Fibroblast of the aortic adventitia (primary cell): ENCODE measurements at regions not wholly inside any gene's neighbourhood (a gene's known extent, or its start where the extent isn't known, plus 50 kb on each side); places are given as distances from the start of the nearest gene placed in this dataset.
"Not testable (repeated sequence)": the region's sequence is repeated elsewhere in the genome, so short reads cannot be mapped to it uniquely, and the experiment has no call there.

Experiments
- DNase-seq: peaks from one replicate; pipeline ENCODE4 v3.0.0-alpha.2; 2010; ENCODE audit warnings: low read depth
- H3K4me3 ChIP-seq: 2 replicates; pipeline ENCODE4 v1.5.1; 2011; ENCODE audit warnings: low read depth, mild to moderate bottlenecking, control low read depth, low read length, moderate library complexity
- CTCF ChIP-seq: IDR thresholded peaks from 2 replicates; pipeline ENCODE4 v1.5.1; 2011; ENCODE audit warnings: mild to moderate bottlenecking, low read length, control low read depth, inconsistent platforms; ENCODE audit not compliant: insufficient read depth

DNA sequence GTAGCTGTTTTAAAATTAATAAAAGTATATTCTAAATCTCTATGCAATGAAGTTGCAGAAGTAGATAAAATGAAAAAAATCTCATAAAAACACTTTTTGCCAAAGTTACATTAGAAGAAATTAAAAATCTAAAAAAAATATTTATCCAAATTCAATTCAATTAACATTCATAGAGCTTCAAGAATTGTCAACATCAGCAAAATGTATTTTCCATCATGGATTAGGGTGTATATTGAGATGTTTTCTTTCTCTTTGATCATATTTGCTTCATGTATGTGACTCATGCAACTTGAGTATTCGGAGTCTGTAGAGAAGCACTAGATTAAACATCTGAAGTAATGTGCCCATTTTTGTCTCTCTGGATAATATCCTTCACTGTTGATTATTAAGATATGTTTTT lies 415.3 kb upstream of the FAM174A start:
- TF ChIP-seq CTCF = no peak
- no peak overlapping the region for H3K4me3 ChIP-seq
- no peak for DNase-seq

DNA sequence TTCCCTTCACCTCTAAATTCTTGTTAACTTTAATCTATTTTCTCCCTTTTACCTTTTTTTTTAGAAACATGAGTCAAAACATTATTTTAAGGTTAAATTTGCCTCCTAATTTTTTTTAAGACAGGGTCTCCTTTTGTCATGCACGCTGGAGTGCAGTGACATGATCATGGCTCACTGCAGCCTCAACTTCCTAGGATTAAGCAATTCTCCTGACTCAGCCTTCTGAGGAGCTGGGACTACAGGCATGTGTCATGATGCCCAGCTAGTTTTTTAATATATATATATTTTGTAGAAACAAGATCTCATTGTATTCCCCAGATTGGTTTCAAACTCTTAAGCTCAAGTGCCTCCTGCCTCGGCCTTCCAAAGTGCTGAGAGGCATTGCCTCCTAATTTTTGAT lies 424.7 kb upstream of the FAM174A start:
- DNase-seq = no peak
- H3K4me3 ChIP-seq = no peak overlapping the region
- no peak for TF ChIP-seq CTCF

DNA sequence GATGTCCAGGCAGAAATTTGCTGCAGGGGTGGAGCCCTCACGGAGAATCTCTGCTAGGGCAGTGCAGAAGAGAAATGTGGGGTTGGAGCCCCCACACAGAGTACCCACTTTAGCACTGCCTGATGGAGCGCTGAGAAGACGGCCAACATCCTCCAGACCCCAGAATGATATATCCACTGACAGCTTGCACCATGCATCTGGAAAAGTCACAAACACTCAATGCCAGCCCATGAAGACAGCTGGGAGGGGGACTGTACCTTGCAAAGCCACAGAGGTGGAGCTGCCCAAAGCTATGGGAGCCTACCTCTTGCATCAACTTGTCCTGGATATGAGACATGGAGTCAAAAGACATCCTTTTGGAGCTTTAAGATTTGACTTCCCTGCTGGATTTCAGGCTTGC lies 426.3 kb upstream of the FAM174A start:
- DNase-seq = no peak
- H3K4me3 ChIP-seq = no peak overlapping the region
- no peak for TF ChIP-seq CTCF

DNA sequence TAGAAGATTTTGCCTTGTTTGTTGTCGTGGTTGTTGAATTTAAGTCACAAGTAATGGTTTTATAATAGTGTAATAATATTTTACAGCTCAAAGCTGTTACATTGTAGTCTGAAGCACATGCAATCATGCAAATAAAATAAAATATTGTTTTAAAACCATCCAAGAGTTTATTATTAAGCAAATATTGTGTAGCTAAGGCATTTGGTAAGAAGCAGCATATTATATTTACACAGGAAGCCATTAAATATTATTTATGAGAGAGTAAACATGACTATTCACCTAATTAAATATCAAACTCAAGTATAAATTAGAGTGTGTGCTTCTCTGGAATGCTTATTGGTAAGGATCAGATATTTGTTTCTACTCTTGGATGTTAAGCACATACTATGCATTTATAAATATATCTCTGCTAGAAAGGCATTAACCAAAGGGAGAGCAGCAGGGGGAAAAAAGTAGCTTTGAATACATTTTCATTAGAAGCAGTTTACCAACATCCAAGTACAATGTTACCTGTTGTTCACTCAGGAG lies 431.5 kb upstream of the FAM174A start:
- H3K4me3 ChIP-seq, DNase-seq: not testable (repeated sequence)

DNA sequence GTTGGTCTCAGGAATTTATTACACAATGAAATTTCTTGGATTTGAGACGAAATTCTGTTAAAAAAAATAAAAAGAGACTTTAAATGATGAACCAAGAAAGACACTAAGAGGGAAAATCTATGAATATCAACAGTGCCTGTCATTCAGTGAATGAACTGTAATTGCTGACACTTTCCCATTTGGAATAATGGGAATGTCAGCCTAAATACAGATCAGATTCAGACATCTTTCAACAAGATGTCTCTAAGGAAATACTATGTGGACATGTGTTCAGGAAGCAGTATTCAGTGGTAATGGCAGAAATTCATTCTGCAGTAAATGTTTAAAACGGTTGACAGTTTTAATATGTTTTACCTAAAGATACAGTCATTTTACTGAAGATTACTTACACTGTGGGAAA lies 433.7 kb upstream of the FAM174A start:
- DNase-seq = not testable (repeated sequence)

DNA sequence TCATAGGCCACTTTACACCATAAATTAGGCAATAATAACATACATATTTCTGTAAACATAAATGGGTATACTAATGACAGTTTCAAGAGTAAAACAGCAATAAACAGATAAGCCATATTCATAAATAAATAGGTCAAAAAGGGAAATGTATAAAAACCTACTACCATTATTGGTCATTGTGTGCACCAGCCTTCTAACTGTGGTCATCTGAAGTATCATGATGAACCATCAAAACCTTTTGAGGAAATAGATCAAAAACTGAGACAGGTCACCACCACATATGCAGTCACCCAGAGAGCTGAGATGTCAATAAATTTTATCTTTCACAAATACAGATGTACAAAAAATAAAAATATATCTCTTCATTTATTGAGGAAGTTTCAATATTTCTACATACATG lies 438.8 kb upstream of the FAM174A start:
- H3K4me3 ChIP-seq, DNase-seq: not testable (repeated sequence)

More for the DNA sequence above, 433.7 kb upstream of the FAM174A start:
- H3K4me3 ChIP-seq = not testable (repeated sequence)

GRCh38 chr5:100080703-100081102 lies 454.5 kb upstream of the FAM174A start:
- not testable (repeated sequence) for H3K4me3 ChIP-seq, DNase-seq

DNA sequence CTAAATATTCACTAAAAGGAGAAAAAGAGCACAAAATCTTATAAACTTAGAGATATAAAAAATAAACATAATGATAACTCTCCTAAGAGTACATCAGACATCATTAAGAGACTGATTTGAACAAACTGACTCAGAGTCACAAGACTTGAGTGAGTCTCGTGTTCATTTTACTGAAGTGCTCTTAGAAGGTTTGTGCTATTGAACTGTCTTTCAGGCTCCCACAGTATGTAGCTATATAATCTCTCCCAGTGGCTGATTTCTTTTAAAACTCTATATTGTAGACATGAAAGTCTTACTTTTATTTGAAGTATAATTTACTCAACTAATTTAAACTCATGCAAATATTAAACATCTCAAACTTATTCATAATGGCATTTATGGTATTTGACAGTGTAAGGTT lies 456.0 kb upstream of the FAM174A start:
- H3K4me3 ChIP-seq, DNase-seq: not testable (repeated sequence)

- not testable (repeated sequence) for H3K4me3 ChIP-seq, DNase-seq
Measured at GRCh38 chr5:100066020-100066419, 469.2 kb upstream of the FAM174A start.

DNA sequence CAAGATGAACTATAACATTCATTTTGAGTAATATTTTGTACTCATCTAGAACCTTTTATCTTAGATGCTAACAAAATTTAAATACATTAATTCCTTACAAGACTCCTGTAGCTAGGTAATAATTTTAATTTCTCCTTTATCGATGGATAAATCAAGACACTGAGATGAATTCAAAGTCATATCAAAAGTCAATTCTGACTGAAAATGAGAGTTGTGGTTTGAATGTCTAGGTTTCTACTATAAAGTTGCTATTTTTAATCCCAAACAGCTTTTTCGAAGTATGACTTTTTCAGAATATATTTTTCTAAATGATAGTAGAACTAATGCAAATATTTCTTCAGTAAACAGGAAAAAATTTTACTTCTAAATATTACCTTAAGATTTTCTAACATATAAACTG lies 491.7 kb upstream of the FAM174A start:
- DNase-seq = no peak
- TF ChIP-seq CTCF = no peak
- H3K4me3 ChIP-seq = no peak overlapping the region
